PC-3 (cell line): ENCODE measurements at regions not wholly inside any gene's neighbourhood (a gene's known extent, or its start where the extent isn't known, plus 50 kb on each side); places are given as distances from the start of the nearest gene placed in this dataset.
A peak's percentile ranks its signal among the peaks of the same experiment; 100 is the strongest.

ENCODE experiments used
- ATAC-seq: fragments of 200-7000 bp; cut with Tn5 transposase; 2 replicates; pipeline ENCODE4 v1.9.1; 2020; ENCODE audit warnings: mild to moderate bottlenecking, moderate library complexity
- BruUV-seq: library from RNA; stranded (reverse); fragments of 400-500 nt; replicated peaks from 2 replicates; lab custom pipeline; 2021; lab: Mats Ljungman, UMichigan
- CTCF ChIA-PET: fragments of 300-600 bp; sonication (Branson Sonifier 250); formaldehyde crosslinking; loops from one replicate; lab custom pipeline; 2022; ENCODE audit warnings: antibody characterized with exemption; lab: Charles Lee
- POLR2A ChIA-PET: fragments of 300-600 bp; sonication (Branson Sonifier 250); formaldehyde crosslinking; loops from one replicate; lab custom pipeline; 2022; ENCODE audit warnings: antibody characterized with exemption; ENCODE audit not compliant: unreplicated experiment; lab: Charles Lee
- DNase-seq: peaks from one replicate; pipeline ENCODE4 v3.0.0-alpha.2; 2015
- H2AFZ ChIP-seq: fragments of 300-600 bp; sonication (generic); 2 replicates; pipeline ENCODE4 v1.6.0; 2016; ENCODE audit warnings: antibody characterized with exemption, low read length
- H3F3A ChIP-seq: fragments of 300-600 bp; sonication (generic); one replicate; pipeline ENCODE4 v1.6.0; 2017; ENCODE audit warnings: antibody characterized with exemption, low read length, control low read depth, mild to moderate bottlenecking; ENCODE audit not compliant: unreplicated experiment
- H3K27ac ChIP-seq: fragments of 300-600 bp; sonication (generic); 2 replicates; pipeline ENCODE4 v1.5.1; 2016; ENCODE audit warnings: mild to moderate bottlenecking, low read length
- H3K27me3 ChIP-seq: fragments of 300-600 bp; sonication (generic); 2 replicates; pipeline ENCODE4 v1.6.1; 2016; ENCODE audit warnings: low read length, mixed read lengths
- H3K36me3 ChIP-seq: fragments of 300-600 bp; sonication (generic); 2 replicates; pipeline ENCODE4 v1.6.1; 2016; ENCODE audit warnings: low read depth, mixed run types, low read length, mixed read lengths
- H3K4me1 ChIP-seq: fragments of 300-600 bp; sonication (generic); 2 replicates; pipeline ENCODE4 v1.5.1; 2016; ENCODE audit warnings: low read length; ENCODE audit not compliant: insufficient read depth
- H3K4me2 ChIP-seq: fragments of 300-600 bp; sonication (generic); 2 replicates; pipeline ENCODE4 v1.6.0; 2016; ENCODE audit warnings: low read length
- H3K4me3 ChIP-seq: fragments of 300-600 bp; sonication (generic); 2 replicates; pipeline ENCODE4 v1.5.1; 2016; ENCODE audit warnings: mild to moderate bottlenecking, low read length, mixed read lengths
- H3K79me2 ChIP-seq: fragments of 300-600 bp; sonication (generic); 2 replicates; pipeline ENCODE4 v1.6.1; 2017; ENCODE audit warnings: low read length, mixed read lengths
- H3K9ac ChIP-seq: fragments of 300-600 bp; sonication (generic); 2 replicates; pipeline ENCODE4 v1.6.0; 2016; ENCODE audit warnings: mild to moderate bottlenecking, low read length
- H3K9me2 ChIP-seq: fragments of 300-600 bp; sonication (generic); replicated peaks from 2 replicates; pipeline ENCODE4 v1.6.1; 2016; ENCODE audit warnings: mixed run types, low read length, mixed read lengths
- H3K9me3 ChIP-seq: fragments of 300-600 bp; sonication (generic); 2 replicates; pipeline ENCODE4 v1.6.1; 2016; ENCODE audit warnings: low read length, mixed read lengths
- H4K20me1 ChIP-seq: fragments of 300-600 bp; sonication (generic); 2 replicates; pipeline ENCODE4 v1.6.1; 2016; ENCODE audit warnings: low read length, mixed read lengths
- CTCF ChIP-seq: fragments of 300-600 bp; sonication (generic); conservative IDR thresholded peaks from 2 replicates; pipeline ENCODE4 v1.5.1; 2017; ENCODE audit warnings: antibody characterized with exemption, low read depth, mild to moderate bottlenecking, low read length
- EZH2 ChIP-seq: fragments of 300-600 bp; sonication (generic); IDR thresholded peaks from one replicate; pipeline ENCODE4 v1.6.1; 2017; ENCODE audit warnings: antibody characterized with exemption, mild to moderate bottlenecking, low read length; ENCODE audit not compliant: unreplicated experiment
- EZH2phosphoT487 ChIP-seq: fragments of 300-600 bp; sonication (generic); IDR thresholded peaks from 2 replicates; pipeline ENCODE4 v1.6.1; 2018; ENCODE audit warnings: mild to moderate bottlenecking, antibody characterized with exemption, low read length, borderline replicate concordance
- intact Hi-C: fragments of 100-400 bp; cut with micrococcal nuclease; formaldehyde crosslinking; loops from 2 replicates; pipeline ENCODE4 v1.9.0; 2023

DNA sequence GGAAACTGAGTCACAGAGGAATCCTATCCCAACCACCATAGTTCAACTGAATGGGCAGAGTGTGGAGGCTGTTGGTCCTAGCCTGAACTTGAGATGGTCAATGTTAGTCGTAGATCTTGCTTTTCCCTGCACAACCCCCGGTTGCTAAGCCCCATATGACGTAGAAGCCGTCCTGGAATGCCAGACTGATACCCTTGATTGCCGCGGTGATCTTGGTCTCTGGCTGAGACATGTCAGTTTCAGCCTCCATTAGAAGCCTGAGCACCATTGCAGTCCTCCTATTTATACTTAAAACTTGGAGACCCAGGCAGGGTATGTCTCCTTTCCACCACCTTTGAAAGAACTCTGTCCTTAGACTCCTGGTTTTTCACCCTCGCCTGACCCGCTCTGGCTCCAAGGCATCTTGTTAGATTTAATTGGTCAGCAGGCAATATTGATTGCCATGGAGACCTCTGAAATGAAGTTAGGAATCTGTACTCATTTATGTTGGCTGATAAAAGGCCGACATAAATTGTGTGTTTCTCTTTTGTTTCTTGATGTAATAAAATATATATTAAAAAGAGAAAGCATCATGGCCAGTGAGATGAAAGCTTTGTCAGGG lies 53.4 kb downstream of the RPLP1 start:
- no peak for DNase-seq
- intact Hi-C loops: no loop called here
- Histone ChIP-seq H3K79me2 (no peaks in the 10 kb centered on the region), H3K9me3 (no peaks in the 10 kb centered on the region), H3K9me2 (no peaks in the 10 kb centered on the region), H3K4me1 (peaks cover 3% of the 10 kb centered on the region; the same call in 1 of the 2 replicates), H3K4me3 (no peak overlapping the region), H2AFZ (no peak overlapping the region), H3F3A (no peaks in the 10 kb centered on the region), H3K27ac (no peak overlapping the region), H3K27me3 (no peaks in the 10 kb centered on the region), H3K4me2 (no peak overlapping the region), H3K9ac (no peak overlapping the region), H4K20me1 (no peaks in the 10 kb centered on the region), H3K36me3 (no peaks in the 10 kb centered on the region)
- ATAC-seq: no peak
- TF ChIP-seq CTCF: no peak
- TF ChIP-seq EZH2: no peak
- no peak for TF ChIP-seq EZH2phosphoT487
- ChIA-PET POLR2A (no interaction called here), CTCF (no interaction called here)
- BruUV-seq: no TSS peak

GRCh38 chr15:69508659-69509058 lies 56.0 kb downstream of the RPLP1 start:
- no peak for ATAC-seq
- no peak overlapping the region for H3K4me2 ChIP-seq
- no peak overlapping the region for H3K27ac ChIP-seq
- CTCF ChIA-PET: no interaction called here
- H3K4me3 ChIP-seq: no peak overlapping the region
- DNase-seq: no peak
- H4K20me1 ChIP-seq: no peaks in the 10 kb centered on the region
- no peaks in the 10 kb centered on the region for H3K9me2 ChIP-seq
- no peak for TF ChIP-seq EZH2phosphoT487
- no peak for TF ChIP-seq EZH2
- TF ChIP-seq CTCF: no peak
- no peaks in the 10 kb centered on the region for H3K9me3 ChIP-seq
- intact Hi-C loops: no loop called here
- POLR2A ChIA-PET: no interaction called here
- no peaks in the 10 kb centered on the region for H3K27me3 ChIP-seq
- H3K79me2 ChIP-seq: no peaks in the 10 kb centered on the region
- no peak overlapping the region for H2AFZ ChIP-seq
- no TSS peak for BruUV-seq
- no peaks in the 10 kb centered on the region for H3K36me3 ChIP-seq
- H3F3A ChIP-seq: no peaks in the 10 kb centered on the region
- H3K9ac ChIP-seq: no peak overlapping the region
- H3K4me1 ChIP-seq: peaks cover 5% of the 10 kb centered on the region; the same call in 1 of the 2 replicates

- Histone ChIP-seq H4K20me1 (no peaks in the 10 kb centered on the region), H3K27me3 (no peaks in the 10 kb centered on the region), H3K9me3 (no peaks in the 10 kb centered on the region), H3K36me3 (no peaks in the 10 kb centered on the region), H3K9me2 (no peaks in the 10 kb centered on the region), H3K9ac (no peak overlapping the region), H3K4me1 (peaks cover 5% of the 10 kb centered on the region; the same call in 1 of the 2 replicates), H2AFZ (no peak overlapping the region), H3K4me2 (no peak overlapping the region), H3K79me2 (no peaks in the 10 kb centered on the region), H3K4me3 (no peak overlapping the region), H3K27ac (no peak overlapping the region), H3F3A (no peaks in the 10 kb centered on the region)
- ATAC-seq: no peak
- intact Hi-C loops: no loop called here
- peak; percentile 12 for DNase-seq
- POLR2A ChIA-PET: no interaction called here
- TF ChIP-seq EZH2 (no peak), CTCF (no peak), EZH2phosphoT487 (no peak)
- no TSS peak for BruUV-seq
- CTCF ChIA-PET: no interaction called here
Observed at GRCh38 chr15:69509131-69509530, 56.5 kb downstream of the RPLP1 start.
